Activated B cell treated with CpG ODN at 0.5 μM for 24 hours (primary cell): ENCODE measurements at regions not wholly inside any gene's neighbourhood (a gene's known extent, or its start where the extent isn't known, plus 50 kb on each side); places are given as distances from the start of the nearest gene placed in this dataset.

Source experiments
- ATAC-seq: fragments of 200-7000 bp; cut with Tn5 transposase; one replicate; pipeline ENCODE4 v1.10.0; 2021; ENCODE audit warnings: low read depth, mild to moderate bottlenecking, moderate library complexity
- CTCF ChIA-PET: fragments of 350-600 bp; sonication (Branson Sonifier 250); formaldehyde crosslinking; loops from one replicate; lab custom pipeline; 2021; ENCODE audit warnings: antibody characterized with exemption; lab: Charles Lee
- POLR2A ChIA-PET: fragments of 350-600 bp; sonication (Branson Sonifier 250); formaldehyde crosslinking; loops from one replicate; lab custom pipeline; 2021; ENCODE audit warnings: antibody characterized with exemption; lab: Charles Lee
- DNase-seq: peaks from one replicate; pipeline ENCODE4 v3.0.0; 2022
- H3K27ac Mint-ChIP-seq: one replicate; pipeline ENCODE4 v1.8.0; 2020; ENCODE audit warnings: mixed read lengths
- H3K27me3 Mint-ChIP-seq: one replicate; pipeline ENCODE4 v1.8.0; 2021; ENCODE audit warnings: mixed read lengths
- H3K36me3 Mint-ChIP-seq: one replicate; pipeline ENCODE4 v1.8.0; 2021; ENCODE audit warnings: low read depth, mixed read lengths
- H3K4me1 Mint-ChIP-seq: one replicate; pipeline ENCODE4 v1.8.0; 2021; ENCODE audit warnings: mixed read lengths
- H3K4me3 Mint-ChIP-seq: one replicate; pipeline ENCODE4 v1.8.0; 2020; ENCODE audit warnings: mild to moderate bottlenecking, mixed read lengths
- H3K9me3 Mint-ChIP-seq: one replicate; pipeline ENCODE4 v1.8.0; 2020; ENCODE audit warnings: mixed read lengths
- intact Hi-C: fragments of 100-400 bp; cut with micrococcal nuclease; formaldehyde crosslinking; loops from one replicate; pipeline ENCODE4 v1.15.1; 2024
- TF ChIP-seq, protein P1 (sequence below): fragments of 200-600 bp; IDR thresholded peaks from one replicate; pipeline ENCODE4 v1.8.0; 2022; ENCODE audit warnings: antibody characterized with exemption, mild to moderate bottlenecking

DNA sequence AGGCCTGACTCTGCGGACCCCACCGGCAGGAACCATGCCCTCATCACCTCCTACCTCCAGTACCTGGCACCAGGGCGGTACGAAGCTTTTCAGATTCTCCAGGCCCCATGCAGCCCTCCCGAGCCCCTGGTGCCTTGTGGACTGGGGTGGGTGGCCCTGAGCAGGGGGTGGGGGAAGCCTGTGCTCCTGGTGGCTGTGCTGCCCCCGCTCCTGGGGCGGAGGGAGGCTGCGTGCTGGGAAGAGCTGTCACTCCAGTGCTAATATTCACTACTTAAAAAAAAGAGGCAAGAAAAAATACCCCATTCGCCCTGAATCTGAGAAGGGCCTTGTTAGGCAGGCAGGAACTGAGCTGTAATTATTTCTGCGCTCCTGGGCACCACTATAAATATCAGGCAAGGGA, 111.8 kb downstream of the ENGASE start:
- no peaks in the 10 kb centered on the region for H3K9me3 Mint-ChIP-seq
- ChIA-PET POLR2A (no interaction called here), CTCF (interaction anchor here (1.4 kb wide), 1 partner anchor 205 kb away, joined by 9 read pairs; no protein-coding TSS in a partner anchor)
- H3K27ac Mint-ChIP-seq = no peak overlapping the region
- H3K4me1 Mint-ChIP-seq = peaks cover 2% of the 10 kb centered on the region
- H3K4me3 Mint-ChIP-seq = no peak overlapping the region
- no peaks in the 10 kb centered on the region for H3K36me3 Mint-ChIP-seq
- peaks cover 54% of the 10 kb centered on the region for H3K27me3 Mint-ChIP-seq
- ATAC-seq = no peak
- intact Hi-C loops = no loop called here
- TF ChIP-seq, protein P1, sequence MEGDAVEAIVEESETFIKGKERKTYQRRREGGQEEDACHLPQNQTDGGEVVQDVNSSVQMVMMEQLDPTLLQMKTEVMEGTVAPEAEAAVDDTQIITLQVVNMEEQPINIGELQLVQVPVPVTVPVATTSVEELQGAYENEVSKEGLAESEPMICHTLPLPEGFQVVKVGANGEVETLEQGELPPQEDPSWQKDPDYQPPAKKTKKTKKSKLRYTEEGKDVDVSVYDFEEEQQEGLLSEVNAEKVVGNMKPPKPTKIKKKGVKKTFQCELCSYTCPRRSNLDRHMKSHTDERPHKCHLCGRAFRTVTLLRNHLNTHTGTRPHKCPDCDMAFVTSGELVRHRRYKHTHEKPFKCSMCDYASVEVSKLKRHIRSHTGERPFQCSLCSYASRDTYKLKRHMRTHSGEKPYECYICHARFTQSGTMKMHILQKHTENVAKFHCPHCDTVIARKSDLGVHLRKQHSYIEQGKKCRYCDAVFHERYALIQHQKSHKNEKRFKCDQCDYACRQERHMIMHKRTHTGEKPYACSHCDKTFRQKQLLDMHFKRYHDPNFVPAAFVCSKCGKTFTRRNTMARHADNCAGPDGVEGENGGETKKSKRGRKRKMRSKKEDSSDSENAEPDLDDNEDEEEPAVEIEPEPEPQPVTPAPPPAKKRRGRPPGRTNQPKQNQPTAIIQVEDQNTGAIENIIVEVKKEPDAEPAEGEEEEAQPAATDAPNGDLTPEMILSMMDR = no peak
- DNase-seq = no peak

DNA sequence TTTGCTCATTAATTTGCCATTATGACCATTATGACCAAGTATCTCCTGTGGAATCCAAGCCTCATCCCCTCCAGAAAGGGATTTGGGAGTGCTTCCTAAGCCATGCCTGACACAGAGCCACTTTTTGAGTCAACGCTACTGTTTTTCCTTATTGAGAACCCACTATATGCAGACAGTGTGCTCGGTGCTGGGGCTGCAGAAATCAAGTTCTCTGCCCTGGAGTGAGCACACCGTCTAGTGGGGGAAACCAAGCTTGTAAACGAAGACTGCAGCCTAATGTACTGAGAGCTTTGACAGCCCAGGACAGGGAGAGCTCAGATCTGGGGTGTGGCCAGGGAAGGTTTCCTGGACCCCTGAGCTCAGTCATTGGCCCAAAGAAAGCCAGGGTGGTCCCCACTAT, 111.0 kb downstream of the ENGASE start:
- peaks cover 2% of the 10 kb centered on the region for H3K4me1 Mint-ChIP-seq
- TF ChIP-seq, protein P1 = no peak
- DNase-seq (no peak), ATAC-seq (no peak)
- no peak overlapping the region for H3K4me3 Mint-ChIP-seq
- intact Hi-C loops = no loop called here
- ChIA-PET CTCF (interaction anchor here (1.4 kb wide), 1 partner anchor 206 kb away, joined by 9 read pairs; no protein-coding TSS in a partner anchor), POLR2A (no interaction called here)
- no peaks in the 10 kb centered on the region for H3K36me3 Mint-ChIP-seq
- no peaks in the 10 kb centered on the region for H3K9me3 Mint-ChIP-seq
- peaks cover 49% of the 10 kb centered on the region for H3K27me3 Mint-ChIP-seq
- no peak overlapping the region for H3K27ac Mint-ChIP-seq

DNA sequence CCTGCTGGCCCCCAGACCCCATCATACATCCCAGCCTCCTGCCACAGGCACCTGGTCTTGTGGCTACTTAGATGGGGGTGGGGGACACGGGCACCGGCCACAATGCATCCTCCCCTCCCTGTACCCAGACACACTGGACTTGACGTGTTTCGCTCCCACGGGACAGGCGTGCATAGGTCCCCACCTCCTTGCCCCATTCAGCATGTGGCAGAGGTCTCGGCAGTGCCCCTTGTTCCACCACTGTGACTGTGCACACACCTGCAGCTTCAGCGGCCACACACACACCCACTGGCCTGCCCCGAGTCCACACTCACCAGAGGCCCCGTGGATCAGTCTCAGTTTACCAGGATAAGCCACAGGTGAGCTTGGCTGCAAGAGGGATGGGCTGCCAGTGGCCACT, 109.6 kb downstream of the ENGASE start:
- POLR2A ChIA-PET = no interaction called here
- TF ChIP-seq, protein P1 = no peak
- DNase-seq (no peak), ATAC-seq (no peak)
- intact Hi-C loops = no loop called here
- Mint-ChIP-seq H3K27me3 (peaks cover 47% of the 10 kb centered on the region), H3K4me3 (no peak overlapping the region), H3K27ac (no peak overlapping the region), H3K9me3 (no peaks in the 10 kb centered on the region), H3K36me3 (no peaks in the 10 kb centered on the region), H3K4me1 (peaks cover 2% of the 10 kb centered on the region)
- CTCF ChIA-PET = no interaction called here

DNA sequence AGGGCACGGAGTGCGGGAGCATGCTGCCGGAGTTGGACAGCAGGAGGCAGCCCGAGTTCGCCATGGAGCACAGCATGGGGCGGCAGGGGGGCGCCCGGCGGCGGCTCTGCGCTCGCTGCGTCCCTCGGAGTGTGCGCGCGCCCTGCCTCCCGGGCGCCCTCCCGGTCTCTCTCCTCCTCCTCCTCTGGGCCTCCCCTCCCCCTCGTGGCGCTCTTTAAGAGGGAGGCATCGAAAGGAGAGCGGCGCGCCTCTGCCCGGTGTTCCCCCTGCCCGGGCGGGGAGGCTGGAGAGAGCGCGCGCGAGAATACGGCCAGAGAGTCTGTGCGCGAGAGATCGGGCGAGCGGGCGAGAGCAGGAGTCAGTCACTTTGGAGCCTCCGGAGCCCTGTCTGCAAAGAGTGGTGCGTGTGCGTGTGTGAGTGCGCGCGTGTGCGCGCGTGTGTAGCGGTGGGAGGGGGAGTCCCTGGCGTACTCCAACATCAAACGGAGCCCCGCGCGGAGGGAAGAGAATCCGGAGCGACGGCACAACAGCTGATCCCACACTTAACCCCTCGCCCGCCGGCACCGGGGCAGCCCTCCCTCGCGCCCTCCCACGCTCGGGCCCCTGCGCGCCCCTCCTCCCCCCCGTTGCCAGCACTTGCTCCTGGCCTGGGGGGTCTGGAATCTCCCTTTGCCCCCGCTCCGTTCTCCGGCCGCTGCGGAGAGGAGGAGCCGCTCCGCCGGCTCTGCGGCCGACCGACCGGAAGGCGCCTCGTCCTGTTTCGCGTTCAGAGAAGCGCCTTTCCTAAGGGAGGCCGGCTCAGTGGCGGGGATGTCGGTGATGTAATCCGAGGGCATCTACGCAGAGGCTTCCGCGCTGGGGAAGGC, 108.9 kb downstream of the ENGASE start:
- H3K4me3 Mint-ChIP-seq = no peak overlapping the region
- H3K27ac Mint-ChIP-seq = no peak overlapping the region
- TF ChIP-seq, protein P1 = no peak
- peaks cover 47% of the 10 kb centered on the region for H3K27me3 Mint-ChIP-seq
- ATAC-seq (no peak), DNase-seq (no peak)
- CTCF ChIA-PET = no interaction called here
- POLR2A ChIA-PET = no interaction called here
- intact Hi-C loops = no loop called here
- H3K36me3 Mint-ChIP-seq = no peaks in the 10 kb centered on the region
- no peaks in the 10 kb centered on the region for H3K9me3 Mint-ChIP-seq
- H3K4me1 Mint-ChIP-seq = peaks cover 2% of the 10 kb centered on the region

DNA sequence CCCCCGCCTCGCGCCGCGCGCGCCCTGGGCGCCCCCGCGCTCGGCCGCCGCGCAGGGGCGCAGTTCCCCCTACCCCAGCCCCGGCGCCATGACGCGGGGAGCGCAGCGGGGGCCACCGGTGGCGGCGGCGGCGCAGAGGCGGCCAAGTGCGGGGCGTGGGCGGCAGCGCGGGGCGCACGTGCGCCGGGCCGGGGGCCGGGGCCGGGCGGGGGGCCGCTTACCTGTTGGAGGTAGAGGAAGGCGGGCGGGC, 108.3 kb downstream of the ENGASE start:
- ChIA-PET POLR2A (no interaction called here), CTCF (no interaction called here)
- TF ChIP-seq, protein P1 = no peak
- Mint-ChIP-seq H3K4me1 (peaks cover 2% of the 10 kb centered on the region), H3K27ac (no peak overlapping the region), H3K4me3 (no peak overlapping the region), H3K27me3 (peaks cover 47% of the 10 kb centered on the region), H3K9me3 (no peaks in the 10 kb centered on the region), H3K36me3 (no peaks in the 10 kb centered on the region)
- DNase-seq (no peak), ATAC-seq (no peak)
- intact Hi-C loops = no loop called here
